ENCODE measurements at regions not wholly inside any gene's neighbourhood (a gene's known extent, or its start where the extent isn't known, plus 50 kb on each side); places are given as distances from the start of the nearest gene placed in this dataset.

DNA sequence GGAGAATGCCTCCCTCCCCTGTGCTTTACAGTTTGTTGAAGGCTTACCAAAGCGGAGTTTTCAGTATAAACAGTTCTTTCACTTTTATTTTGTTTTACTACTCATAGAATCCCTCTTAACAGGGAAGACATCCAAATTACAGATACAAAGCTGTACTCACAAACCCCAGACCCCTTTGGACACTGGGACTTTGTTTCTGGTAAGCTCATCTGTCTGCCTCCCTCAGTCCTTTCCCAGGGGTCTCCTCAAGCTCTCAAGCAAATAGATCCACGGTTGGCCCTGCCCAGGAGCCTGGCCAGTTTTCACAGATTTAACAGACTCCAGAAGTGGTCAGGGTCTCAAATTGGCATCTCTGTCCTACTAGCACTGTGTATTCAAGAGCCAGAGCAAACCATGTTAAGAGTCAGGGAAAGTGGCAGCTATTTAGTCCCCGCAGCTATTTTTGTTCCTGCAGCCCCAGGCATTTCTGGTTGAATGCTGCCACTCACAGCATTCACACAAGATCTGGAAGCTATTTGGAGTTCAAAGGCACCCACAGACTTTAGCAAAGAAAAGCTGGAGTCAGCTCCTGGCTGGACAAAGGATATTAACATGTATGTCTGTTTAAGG lies 54.2 kb downstream of the TMEM100 start:
- Histone ChIP-seq H3K27ac (ENCODE audit: low read length) (no peak overlapping the region), H3K4me2 (ENCODE audit: low read length) (no peak overlapping the region), H3K36me3 (ENCODE audit: insufficient read depth, low read length) (no peaks in the 10 kb centered on the region)

DNA sequence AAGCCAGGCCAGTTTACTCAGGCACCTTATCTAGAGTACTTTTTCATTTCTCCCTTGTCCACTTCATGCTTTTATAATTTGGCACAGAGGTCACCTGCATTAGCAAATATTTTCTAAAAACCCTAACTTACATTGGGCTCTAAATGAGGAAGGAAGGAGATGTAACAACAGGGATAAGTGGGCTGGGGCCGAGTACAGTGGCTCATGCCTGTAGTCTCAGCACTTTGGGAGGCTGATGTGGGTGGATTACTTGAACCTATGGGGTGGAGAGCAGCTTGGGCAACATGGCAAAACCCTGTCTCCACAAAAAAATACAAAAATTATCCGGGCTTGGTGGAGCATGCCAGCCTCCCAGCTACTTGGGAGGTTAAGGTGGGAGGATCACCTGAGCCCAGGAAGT lies 55.9 kb downstream of the TMEM100 start:
- Histone ChIP-seq H4K20me1 (ENCODE audit: insufficient read depth) (no peaks in the 10 kb centered on the region), H3K36me3 (ENCODE audit: insufficient read depth, low read length) (no peaks in the 10 kb centered on the region), H3K4me2 (ENCODE audit: low read length) (no peak overlapping the region), H3F3A (ENCODE audit: insufficient read depth, low read length, poor library complexity, severe bottlenecking) (no peaks in the 10 kb centered on the region), H3K27me3 (ENCODE audit: insufficient read depth, low read depth, low read length) (no peaks in the 10 kb centered on the region), H3K9me2 (ENCODE audit: insufficient read depth, low read length) (no peaks in the 10 kb centered on the region), H3K27ac (ENCODE audit: low read length) (no peak overlapping the region), H3K9me3 (ENCODE audit: low read length) (no peaks in the 10 kb centered on the region), H3K4me3 (ENCODE audit: low read length) (no peak overlapping the region), H3K79me2 (replicated peaks; ENCODE audit: insufficient read depth, low read length) (no peaks in the 10 kb centered on the region), H3K9ac (ENCODE audit: low read length) (no peak overlapping the region), H2AFZ (ENCODE audit: low read depth, low read length) (no peak overlapping the region)
- TF ChIP-seq POLR2AphosphoS5 (IDR thresholded peaks at IDR 0.05) (no peak), EZH2 (IDR thresholded peaks at IDR 0.05; ENCODE audit: borderline replicate concordance, insufficient read depth, low read length, poor library complexity, severe bottlenecking) (no peak), CTCF (IDR thresholded peaks at IDR 0.05; ENCODE audit: poor library complexity, severe bottlenecking) (no peak), EP300 (conservative IDR thresholded peaks at IDR 0.05; ENCODE audit: poor library complexity, severe bottlenecking) (no peak)

More for the DNA sequence above, 54.2 kb downstream of the TMEM100 start:
- H3K27me3 ChIP-seq (ENCODE audit: insufficient read depth, low read depth, low read length), result no peaks in the 10 kb centered on the region
- H3K79me2 ChIP-seq (replicated peaks; ENCODE audit: insufficient read depth, low read length), result no peaks in the 10 kb centered on the region
- H3K9ac ChIP-seq (ENCODE audit: low read length), result no peak overlapping the region
- H3K9me2 ChIP-seq (ENCODE audit: insufficient read depth, low read length), result no peaks in the 10 kb centered on the region
- H2AFZ ChIP-seq (ENCODE audit: low read depth, low read length), result no peak overlapping the region
- no peak for TF ChIP-seq EZH2 (IDR thresholded peaks at IDR 0.05; ENCODE audit: borderline replicate concordance, insufficient read depth, low read length, poor library complexity, severe bottlenecking)
- TF ChIP-seq REST (IDR thresholded peaks at IDR 0.05; ENCODE audit: borderline replicate concordance), result no peak
- TF ChIP-seq RAD21 (conservative IDR thresholded peaks at IDR 0.05), result no peak
- no peak for TF ChIP-seq SMC3 (conservative IDR thresholded peaks at IDR 0.05; ENCODE audit: poor library complexity)
- no peak for TF ChIP-seq MXI1 (conservative IDR thresholded peaks at IDR 0.05; ENCODE audit: poor library complexity, severe bottlenecking)
- TF ChIP-seq CTCF (IDR thresholded peaks at IDR 0.05; ENCODE audit: poor library complexity, severe bottlenecking), result no peak
- no peak for TF ChIP-seq TAF1 (IDR thresholded peaks at IDR 0.05; ENCODE audit: low read depth)
- no peak for TF ChIP-seq EP300 (conservative IDR thresholded peaks at IDR 0.05; ENCODE audit: poor library complexity, severe bottlenecking)
- no peak for TF ChIP-seq POLR2AphosphoS5 (IDR thresholded peaks at IDR 0.05)
- H3F3A ChIP-seq (ENCODE audit: insufficient read depth, low read length, poor library complexity, severe bottlenecking), result no peaks in the 10 kb centered on the region
- no peaks in the 10 kb centered on the region for H3K9me3 ChIP-seq (ENCODE audit: low read length)
- no peak overlapping the region for H3K4me3 ChIP-seq (ENCODE audit: low read length)
- no peaks in the 10 kb centered on the region for H4K20me1 ChIP-seq (ENCODE audit: insufficient read depth)

All from neural cell (in vitro differentiated cells).